GM12873 (cell line): ENCODE measurements at regions not wholly inside any gene's neighbourhood (a gene's known extent, or its start where the extent isn't known, plus 50 kb on each side); places are given as distances from the start of the nearest gene placed in this dataset.

Source experiments
- CTCF ChIP-seq: IDR thresholded peaks from 2 replicates; pipeline ENCODE4 v1.5.1; 2012; ENCODE audit warnings: low read depth, mild to moderate bottlenecking, moderate library complexity, low read length, control low read depth; ENCODE audit not compliant: insufficient read depth; ENCODE audit errors: missing control alignments

GRCh38 chr10:43912469-43912868 is 263.8 kb upstream of the ZNF32 start:
- TF ChIP-seq CTCF, result no peak

GRCh38 chr10:43906490-43906889 is 257.8 kb upstream of the ZNF32 start:
- TF ChIP-seq CTCF, result no peak

- no peak for TF ChIP-seq CTCF
Measured at GRCh38 chr10:43905512-43906236, 257.0 kb upstream of the ZNF32 start.

- TF ChIP-seq CTCF, result no peak
Measured at GRCh38 chr10:43904844-43905243, 256.2 kb upstream of the ZNF32 start.

- TF ChIP-seq CTCF, result no peak
Measured at GRCh38 chr10:43904301-43904700, 255.6 kb upstream of the ZNF32 start.

GRCh38 chr10:43903451-43903850 is 254.8 kb upstream of the ZNF32 start:
- TF ChIP-seq CTCF, result no peak

GRCh38 chr10:43902842-43903241 is 254.2 kb upstream of the ZNF32 start:
- TF ChIP-seq CTCF, result no peak
